HG03280 (cell line): ENCODE measurements at regions not wholly inside any gene's neighbourhood (a gene's known extent, or its start where the extent isn't known, plus 50 kb on each side); places are given as distances from the start of the nearest gene placed in this dataset.
"Not testable (repeated sequence)": the region's sequence is repeated elsewhere in the genome, so short reads cannot be mapped to it uniquely, and the experiment has no call there.

Experiments
- ATAC-seq: cut with Tn5 transposase; IDR thresholded peaks from one replicate; pipeline ENCODE4 v1.9.1; 2021; ENCODE audit warnings: mild to moderate bottlenecking, moderate library complexity; ENCODE audit not compliant: unreplicated experiment

DNA sequence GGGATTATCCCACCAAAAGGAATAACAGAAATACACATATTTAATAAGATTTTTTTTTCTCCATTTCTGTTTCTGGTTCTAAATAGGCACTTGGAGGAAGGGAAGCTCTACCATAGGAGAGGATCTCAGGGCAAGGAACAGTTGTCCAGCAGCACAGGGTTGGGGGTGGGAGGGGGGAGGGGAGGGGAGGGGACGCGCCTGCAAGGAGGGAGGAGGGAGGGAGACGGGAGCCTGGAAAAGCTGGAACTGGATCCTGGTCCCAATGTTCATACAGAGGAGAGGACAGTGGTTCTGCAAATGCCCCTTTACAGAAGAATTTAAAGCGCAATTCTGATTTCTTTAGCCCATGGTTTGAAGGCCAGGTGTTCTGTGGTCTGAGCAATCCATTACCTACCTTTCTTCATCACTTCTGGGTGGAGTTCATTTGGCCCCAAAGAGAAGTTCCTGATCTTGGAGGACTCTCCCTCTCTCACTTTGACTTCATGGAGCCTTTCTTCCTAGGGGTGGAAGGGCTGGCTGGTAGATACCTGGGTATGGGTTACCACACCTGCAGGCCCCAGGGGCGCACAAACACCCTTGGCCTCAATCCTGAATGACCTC lies 348.9 kb upstream of the NCAM1 start:
- no peak for ATAC-seq

GRCh38 chr11:112613051-112613972 lies 347.9 kb upstream of the NCAM1 start:
- ATAC-seq = no peak

- ATAC-seq = no peak
These were observed 346.6 kb upstream of the NCAM1 start for GRCh38 chr11:112614605-112615004.

- ATAC-seq = no peak
These were observed 346.0 kb upstream of the NCAM1 start for GRCh38 chr11:112615238-112615637.

DNA sequence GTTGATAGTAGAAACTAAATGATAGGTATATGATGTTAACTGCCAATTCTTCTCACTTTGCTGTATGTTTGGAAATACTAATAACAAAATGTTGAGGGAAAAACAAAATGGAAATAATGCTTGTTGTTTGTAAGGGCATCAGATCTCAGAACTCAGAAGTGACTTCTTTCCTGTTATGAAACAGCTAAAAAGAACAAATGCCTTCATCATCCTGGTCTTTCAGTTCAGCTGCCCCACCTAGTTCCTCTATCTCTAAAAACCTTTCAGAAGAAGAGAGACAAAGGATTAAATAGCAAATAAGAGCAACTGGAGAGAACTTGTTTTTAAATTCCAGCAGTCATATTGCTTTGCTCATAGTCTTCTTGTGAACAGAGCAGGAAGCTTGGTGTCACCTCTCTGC lies 345.3 kb upstream of the NCAM1 start:
- ATAC-seq = no peak

- ATAC-seq = no peak
These were observed 344.7 kb upstream of the NCAM1 start for GRCh38 chr11:112616327-112617097.

- ATAC-seq = no peak
These were observed 344.2 kb upstream of the NCAM1 start for GRCh38 chr11:112617098-112617425.

GRCh38 chr11:112617977-112618826 lies 343.0 kb upstream of the NCAM1 start:
- no peak for ATAC-seq

- ATAC-seq = no peak
These were observed 342.1 kb upstream of the NCAM1 start for GRCh38 chr11:112619106-112619505.

DNA sequence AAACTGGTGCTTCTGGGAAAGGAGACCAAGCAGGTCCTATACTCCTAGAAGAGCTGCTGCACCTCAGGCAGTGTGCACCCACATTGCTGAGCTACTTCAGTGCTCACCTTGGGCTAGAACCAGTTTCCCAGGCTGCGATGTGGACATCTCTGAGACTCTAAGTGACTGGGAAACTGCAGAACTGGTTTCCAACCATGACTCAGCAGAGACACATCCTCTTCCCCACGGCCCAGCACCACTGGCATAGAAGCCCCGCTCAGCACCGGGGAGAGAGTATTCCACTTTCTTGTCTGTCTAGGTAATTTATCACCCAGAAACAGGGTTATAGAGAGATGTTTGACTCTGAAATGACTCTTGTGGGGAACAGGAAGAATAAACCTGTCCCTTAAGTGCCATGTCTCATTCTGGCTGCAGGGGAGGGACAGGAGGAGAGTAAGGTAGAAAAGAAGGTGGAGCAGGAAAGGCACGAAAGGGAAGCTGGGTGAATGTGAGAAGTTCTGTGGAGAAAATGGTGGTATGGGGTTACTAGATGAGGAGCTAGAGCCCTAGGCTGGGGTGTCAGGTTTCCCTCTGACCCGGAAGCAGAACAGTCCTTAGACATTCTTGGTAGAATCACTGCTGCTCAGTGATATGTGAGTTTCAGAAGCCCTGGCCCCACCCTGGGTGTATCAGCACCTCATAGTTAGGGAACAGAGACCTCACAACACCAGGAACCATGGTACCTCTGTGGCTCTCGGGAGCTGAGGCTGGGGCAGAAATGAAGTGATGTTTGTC lies 340.4 kb upstream of the NCAM1 start:
- ATAC-seq = no peak

DNA sequence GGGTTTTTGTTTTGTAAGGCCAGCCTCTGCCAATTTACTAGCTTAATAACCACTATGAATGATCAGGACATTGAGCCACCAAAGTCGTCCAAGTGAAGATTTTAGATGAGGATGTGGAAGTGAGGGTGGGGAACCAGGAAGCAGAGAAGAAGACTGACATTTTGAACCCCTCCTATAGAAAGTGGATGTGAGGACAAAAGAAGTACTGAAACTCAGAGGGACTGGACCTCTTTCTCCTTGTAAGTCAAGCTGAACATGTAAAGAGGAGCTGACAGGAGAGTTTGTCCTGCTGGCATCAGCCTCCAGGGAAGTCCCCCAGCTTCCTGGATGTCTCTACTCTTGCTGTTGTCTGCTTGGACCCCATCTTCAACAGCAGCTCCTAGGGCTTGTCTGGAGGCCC lies 338.2 kb upstream of the NCAM1 start:
- ATAC-seq = no peak

DNA sequence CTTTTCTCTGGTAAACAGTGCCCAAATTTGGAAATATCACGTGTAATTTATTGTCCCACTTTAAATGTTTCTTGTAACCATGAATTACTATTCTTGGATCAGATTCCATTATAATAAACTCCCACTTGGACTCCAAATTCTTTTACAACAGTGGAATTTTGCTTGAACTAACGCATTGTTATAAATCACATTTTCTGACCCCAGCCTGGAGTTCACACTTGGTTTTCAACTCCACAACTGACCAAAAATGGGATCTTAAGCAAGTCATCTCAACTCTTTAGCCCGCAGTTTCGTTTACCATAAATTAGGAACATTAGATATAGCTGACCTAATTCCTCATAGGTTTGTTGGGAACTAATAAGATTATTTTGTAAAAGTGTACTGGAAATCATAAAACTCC lies 336.8 kb upstream of the NCAM1 start:
- ATAC-seq = no peak

- not testable (repeated sequence) for ATAC-seq
These were observed 336.2 kb upstream of the NCAM1 start for GRCh38 chr11:112624971-112625370.

- no peak for ATAC-seq
These were observed 335.4 kb upstream of the NCAM1 start for GRCh38 chr11:112625814-112626213.

DNA sequence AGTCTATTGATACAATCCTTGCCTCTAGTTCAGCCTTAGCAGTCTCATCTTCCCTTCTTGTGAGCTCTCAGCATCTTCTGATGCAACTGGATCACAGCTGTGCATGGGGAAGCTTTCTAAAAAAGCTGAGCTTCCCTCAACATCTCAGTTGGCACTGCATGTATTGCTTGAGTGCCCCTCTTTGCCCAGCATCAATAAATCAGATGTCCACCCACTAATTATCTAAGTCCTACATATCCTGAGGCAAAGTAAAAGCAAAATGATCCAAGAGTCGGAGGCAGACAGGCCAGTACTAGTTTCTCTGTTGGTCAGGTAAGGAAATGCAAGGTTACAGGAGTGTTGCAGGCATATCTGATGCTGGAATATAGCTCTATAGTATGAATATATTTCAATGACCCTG lies 334.5 kb upstream of the NCAM1 start:
- no peak for ATAC-seq

GRCh38 chr11:112627588-112628045 lies 333.6 kb upstream of the NCAM1 start:
- ATAC-seq = no peak

DNA sequence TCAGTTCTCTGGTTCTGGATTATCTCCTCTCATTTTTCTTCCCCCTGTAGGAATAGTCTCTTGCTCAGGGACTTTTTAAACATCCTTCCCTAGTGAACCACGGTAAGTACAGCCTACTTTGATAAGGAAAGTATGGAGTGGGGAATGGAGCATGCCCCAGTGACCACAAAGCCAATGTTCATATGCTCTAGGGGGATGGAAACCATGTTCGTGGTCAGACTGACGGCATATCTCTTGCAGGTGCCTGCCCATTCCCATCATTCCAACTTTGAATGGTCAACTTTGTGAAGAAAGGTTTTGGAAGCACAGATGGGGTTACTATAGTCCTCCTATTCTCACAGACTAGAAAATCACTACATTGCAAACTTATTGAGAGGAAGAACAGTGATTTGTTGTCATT lies 332.5 kb upstream of the NCAM1 start:
- no peak for ATAC-seq

DNA sequence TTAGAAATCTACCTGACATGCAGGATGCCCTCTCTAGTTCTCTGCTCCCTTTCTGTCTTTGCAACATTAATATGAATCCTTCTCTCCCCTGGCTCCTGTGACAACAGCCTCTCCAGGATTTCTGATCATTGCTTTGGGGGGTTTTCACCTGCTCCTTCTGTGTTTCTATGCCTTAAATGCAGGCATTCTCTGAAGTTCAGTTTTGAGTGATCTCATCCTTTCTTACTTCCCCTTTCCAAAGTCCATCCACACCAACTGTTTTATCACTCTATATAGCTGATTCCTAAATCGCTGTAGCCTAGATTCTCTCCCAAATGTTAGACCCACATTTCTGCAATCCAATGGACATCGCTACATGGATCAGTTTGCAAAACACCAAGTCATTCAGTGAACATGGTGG lies 330.7 kb upstream of the NCAM1 start:
- no peak for ATAC-seq

DNA sequence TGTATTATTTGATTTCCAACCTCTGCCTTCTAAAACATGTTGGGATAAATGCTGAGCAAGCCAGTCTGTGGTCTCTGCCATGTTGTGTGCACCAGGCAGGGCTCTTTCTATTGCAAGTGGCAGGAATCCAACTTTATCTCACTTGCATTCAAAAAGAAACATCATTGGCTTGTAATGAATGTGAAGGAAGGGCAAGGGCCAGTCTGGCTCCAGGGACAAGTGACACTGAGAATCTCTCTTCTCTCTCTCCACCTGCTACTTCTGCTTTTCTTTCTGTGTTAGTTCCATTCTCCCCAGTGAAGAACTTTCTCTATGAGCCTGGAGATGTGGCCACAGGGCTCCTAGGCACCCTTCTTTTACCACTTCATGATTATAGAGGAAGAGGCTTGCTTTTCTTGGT lies 329.9 kb upstream of the NCAM1 start:
- ATAC-seq = no peak

DNA sequence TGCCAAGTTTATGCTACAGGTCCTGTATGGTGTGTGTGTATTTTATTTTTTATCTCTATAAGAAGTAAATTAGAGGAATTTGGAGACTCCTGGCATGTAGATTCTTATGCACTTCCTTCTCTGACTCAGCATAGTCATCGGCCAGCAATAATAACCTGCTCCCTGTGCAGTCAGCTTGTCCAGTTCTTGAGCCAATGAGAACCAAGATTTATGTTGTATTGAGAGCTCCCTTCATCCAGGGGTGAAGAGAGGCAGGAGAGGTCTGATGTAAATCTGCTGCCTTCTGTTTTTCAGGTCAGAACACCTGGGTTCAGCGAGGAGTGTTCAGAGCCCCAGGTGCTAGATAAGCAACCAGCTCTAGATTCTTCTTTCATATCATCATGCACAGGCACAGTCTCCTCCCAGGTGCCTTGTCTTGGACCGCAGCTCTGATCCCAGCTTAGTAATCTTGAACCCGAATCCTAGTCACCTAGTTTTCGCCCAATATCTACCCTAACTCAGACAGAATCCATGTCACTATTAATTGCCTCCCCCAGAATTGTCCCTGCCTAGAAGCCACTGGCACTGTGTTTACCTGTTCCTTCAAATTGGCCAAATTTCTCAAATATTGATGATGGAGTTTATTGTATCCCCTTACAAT lies 328.2 kb upstream of the NCAM1 start:
- ATAC-seq = no peak
